Activated naive CD8-positive, alpha-beta T cell treated with anti-CD3 and anti-CD28 coated beads, Interleukin-2, amount 10 ng/mL, durations not matched to agents 7 days and 5 days (primary cell): ENCODE measurements at regions not wholly inside any gene's neighbourhood (a gene's known extent, or its start where the extent isn't known, plus 50 kb on each side); places are given as distances from the start of the nearest gene placed in this dataset.

ENCODE experiments used
- ATAC-seq: fragments of 150-1000 bp; cut with Tn5 transposase; one replicate; pipeline ENCODE4 v1.10.0; 2021; ENCODE audit warnings: low read depth, moderate library complexity
- POLR2A ChIA-PET: fragments of 350-600 bp; sonication (Branson Sonifier 250); formaldehyde crosslinking; loops from one replicate; lab custom pipeline; 2021; ENCODE audit warnings: antibody characterized with exemption; lab: Charles Lee
- DNase-seq: peaks from one replicate; pipeline ENCODE4 v3.0.0; 2021
- H3K27ac Mint-ChIP-seq: one replicate; pipeline ENCODE4 v1.8.0; 2022; ENCODE audit warnings: mild to moderate bottlenecking, mixed read lengths
- H3K27me3 Mint-ChIP-seq: one replicate; pipeline ENCODE4 v1.8.0; 2022; ENCODE audit warnings: mild to moderate bottlenecking, moderate library complexity, mixed read lengths
- H3K36me3 Mint-ChIP-seq: one replicate; pipeline ENCODE4 v1.8.0; 2021; ENCODE audit warnings: mild to moderate bottlenecking, mixed read lengths
- H3K4me1 Mint-ChIP-seq: one replicate; pipeline ENCODE4 v1.8.0; 2021; ENCODE audit warnings: mixed read lengths
- H3K4me3 Mint-ChIP-seq: one replicate; pipeline ENCODE4 v1.8.0; 2022; ENCODE audit warnings: mild to moderate bottlenecking, moderate library complexity, mixed read lengths
- H3K9me3 Mint-ChIP-seq: one replicate; pipeline ENCODE4 v1.8.0; 2021; ENCODE audit warnings: mixed read lengths

DNA sequence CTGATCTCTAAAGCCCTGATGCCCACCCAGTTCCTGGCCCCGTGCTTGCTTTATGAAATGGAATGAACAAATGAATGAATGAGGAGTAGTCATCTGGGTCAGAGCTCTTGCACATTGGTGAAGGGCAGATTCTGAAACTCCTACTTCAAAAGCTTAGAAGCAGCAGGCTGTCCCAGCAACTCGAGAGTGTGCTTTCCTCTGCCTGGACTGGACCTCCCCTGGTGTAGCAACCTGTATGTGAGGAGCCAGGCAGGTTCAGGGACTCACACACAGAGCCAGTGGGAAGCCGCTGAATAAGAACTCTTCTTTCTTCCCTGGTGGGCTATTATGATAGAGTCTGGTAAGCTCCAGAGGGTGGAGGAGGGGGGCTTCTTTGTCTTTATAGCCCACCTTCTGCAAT is 396.4 kb downstream of the CDK5RAP2 start:
- Mint-ChIP-seq H3K27me3 (peaks cover 7% of the 10 kb centered on the region), H3K36me3 (no peaks in the 10 kb centered on the region), H3K9me3 (no peaks in the 10 kb centered on the region), H3K27ac (no peak overlapping the region), H3K4me3 (no peak overlapping the region), H3K4me1 (no peaks in the 10 kb centered on the region)
- ATAC-seq = no peak
- POLR2A ChIA-PET = no interaction called here
- no peak for DNase-seq

DNA sequence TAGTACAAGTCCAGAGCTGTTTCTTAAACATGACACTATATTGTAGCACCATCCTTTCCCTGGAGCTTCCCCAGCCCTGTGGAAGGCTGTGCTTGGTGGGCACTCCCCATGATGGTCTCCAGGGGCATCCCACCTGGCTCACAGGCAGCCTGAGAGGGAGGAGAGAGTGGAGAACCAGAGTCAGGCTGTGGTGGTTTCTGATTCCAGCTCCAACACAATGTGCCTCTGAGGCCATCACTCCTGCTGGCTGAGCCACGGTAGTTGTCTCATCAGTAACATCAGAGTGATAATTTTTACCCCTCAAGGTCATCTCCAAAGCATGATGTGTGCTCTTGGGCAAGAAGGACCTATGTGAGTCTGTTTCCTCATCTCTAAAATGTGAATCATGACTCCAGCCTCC is 398.0 kb downstream of the CDK5RAP2 start:
- DNase-seq (no peak), ATAC-seq (no peak)
- Mint-ChIP-seq H3K27ac (no peak overlapping the region), H3K4me1 (no peaks in the 10 kb centered on the region), H3K27me3 (peaks cover 7% of the 10 kb centered on the region), H3K36me3 (no peaks in the 10 kb centered on the region), H3K9me3 (no peaks in the 10 kb centered on the region), H3K4me3 (no peak overlapping the region)
- POLR2A ChIA-PET = no interaction called here

DNA sequence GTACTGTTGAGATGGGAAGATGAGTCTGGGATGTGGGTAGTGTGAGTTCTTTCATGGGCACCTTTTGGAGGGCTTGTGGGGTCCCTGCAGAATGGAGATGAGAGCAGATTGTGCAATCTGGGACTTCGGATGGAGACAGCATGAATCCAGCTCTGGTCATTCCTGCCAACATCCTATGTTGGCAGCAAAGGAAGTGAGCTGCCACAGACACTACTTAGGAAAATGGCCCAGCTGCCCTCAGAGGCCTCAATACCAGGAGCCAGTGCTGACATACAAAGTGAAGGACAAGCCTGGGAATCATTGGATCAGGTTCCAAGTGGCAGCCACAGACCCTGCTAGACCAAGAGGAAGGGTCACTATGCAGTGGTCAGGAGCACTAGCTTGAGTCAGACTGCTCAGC is 402.8 kb downstream of the CDK5RAP2 start:
- Mint-ChIP-seq H3K9me3 (no peaks in the 10 kb centered on the region), H3K27me3 (peaks cover 5% of the 10 kb centered on the region), H3K4me1 (no peaks in the 10 kb centered on the region), H3K27ac (no peak overlapping the region), H3K4me3 (no peak overlapping the region), H3K36me3 (no peaks in the 10 kb centered on the region)
- DNase-seq = no peak
- POLR2A ChIA-PET = no interaction called here
- no peak for ATAC-seq

DNA sequence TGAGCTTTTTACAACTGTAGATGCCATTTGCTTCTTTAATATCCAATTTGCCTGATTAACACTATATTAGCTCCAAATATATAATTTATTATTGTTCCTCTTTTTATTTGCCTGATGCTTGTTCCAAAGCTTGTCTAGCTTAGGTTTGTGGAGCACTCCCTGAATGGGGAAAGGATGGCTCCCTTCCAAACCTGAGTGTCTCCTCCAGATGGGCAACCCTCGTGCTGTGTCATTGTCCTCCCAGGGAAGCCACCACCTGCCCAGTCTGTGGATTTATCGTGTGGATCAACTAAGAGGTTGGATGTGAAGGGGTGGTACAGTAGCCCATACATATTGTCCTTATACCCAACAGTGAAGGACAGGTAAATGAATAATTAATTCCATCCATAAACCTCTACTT is 404.9 kb downstream of the CDK5RAP2 start:
- ATAC-seq = no peak
- Mint-ChIP-seq H3K4me3 (no peak overlapping the region), H3K4me1 (no peaks in the 10 kb centered on the region), H3K27me3 (no peaks in the 10 kb centered on the region), H3K27ac (no peak overlapping the region), H3K36me3 (no peaks in the 10 kb centered on the region), H3K9me3 (no peaks in the 10 kb centered on the region)
- no peak for DNase-seq
- POLR2A ChIA-PET = no interaction called here

DNA sequence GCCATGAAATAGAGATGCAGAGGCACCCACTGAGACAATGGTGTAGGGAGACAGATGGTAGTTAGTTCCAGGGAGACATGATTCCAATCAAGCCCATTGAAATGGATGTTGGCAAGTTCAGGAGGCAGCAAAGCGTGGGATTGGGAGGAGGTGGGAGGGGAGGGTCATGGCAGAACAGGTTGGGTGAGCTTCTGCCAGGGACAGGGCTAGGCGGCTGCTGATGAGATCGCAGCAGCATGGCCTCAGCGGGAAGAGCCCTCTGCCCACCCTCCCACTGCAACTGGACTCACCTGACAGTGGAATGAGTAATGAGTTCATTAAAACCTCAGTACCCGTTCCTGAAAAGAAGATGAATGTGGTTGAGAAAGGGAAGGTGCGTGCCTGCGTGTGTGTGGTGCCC is 418.2 kb downstream of the CDK5RAP2 start:
- Mint-ChIP-seq H3K27ac (no peak overlapping the region), H3K36me3 (no peaks in the 10 kb centered on the region), H3K27me3 (peaks cover 1% of the 10 kb centered on the region), H3K9me3 (peaks cover 2% of the 10 kb centered on the region), H3K4me3 (no peak overlapping the region), H3K4me1 (peaks cover 2% of the 10 kb centered on the region)
- ATAC-seq = no peak
- POLR2A ChIA-PET = no interaction called here
- no peak for DNase-seq

DNA sequence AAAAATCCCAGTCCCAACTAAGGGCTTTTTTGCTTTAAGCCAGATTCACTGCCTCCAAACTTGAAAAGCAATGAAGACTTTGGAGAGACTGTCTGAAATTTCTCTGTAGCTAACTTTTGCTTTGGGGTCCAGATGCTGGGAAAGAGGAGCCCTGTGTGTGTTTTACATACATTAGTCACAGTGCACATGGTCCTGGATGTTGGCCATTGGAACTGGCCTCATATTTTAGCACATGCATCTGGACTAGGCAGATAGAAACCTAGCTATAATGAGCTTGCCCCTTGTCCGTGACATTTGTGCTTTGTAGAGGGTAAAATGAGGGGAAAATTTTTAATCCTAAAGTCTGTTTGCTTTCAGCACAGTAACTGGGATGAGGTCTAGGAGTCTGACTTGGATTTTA is 421.7 kb downstream of the CDK5RAP2 start:
- POLR2A ChIA-PET = no interaction called here
- Mint-ChIP-seq H3K27ac (no peak overlapping the region), H3K9me3 (peaks cover 4% of the 10 kb centered on the region), H3K4me3 (no peak overlapping the region), H3K4me1 (peaks cover 2% of the 10 kb centered on the region), H3K36me3 (no peaks in the 10 kb centered on the region), H3K27me3 (no peaks in the 10 kb centered on the region)
- no peak for ATAC-seq
- DNase-seq = no peak

DNA sequence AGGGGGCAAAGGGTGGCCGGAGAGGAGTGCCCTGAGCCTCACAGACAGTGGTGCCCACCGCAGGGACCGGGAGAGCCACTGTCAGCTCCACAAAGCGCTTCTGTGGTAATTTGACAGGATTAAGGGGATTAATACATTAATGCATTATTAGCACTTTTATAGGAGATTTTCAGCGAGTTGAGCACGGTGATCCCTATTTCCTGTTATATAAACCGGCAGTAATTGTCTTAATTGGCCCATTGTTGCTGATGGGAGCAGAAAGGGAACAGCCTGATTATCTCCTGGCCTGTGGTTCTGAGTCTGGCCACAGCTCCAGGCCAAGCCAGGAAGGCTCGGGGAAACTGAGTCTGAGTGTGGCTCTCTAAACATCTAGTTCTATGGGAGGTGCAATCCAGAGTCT is 423.6 kb downstream of the CDK5RAP2 start:
- Mint-ChIP-seq H3K9me3 (peaks cover 4% of the 10 kb centered on the region), H3K4me1 (no peaks in the 10 kb centered on the region), H3K36me3 (no peaks in the 10 kb centered on the region), H3K27me3 (no peaks in the 10 kb centered on the region), H3K4me3 (no peak overlapping the region), H3K27ac (no peak overlapping the region)
- ATAC-seq (no peak), DNase-seq (no peak)
- POLR2A ChIA-PET = no interaction called here

DNA sequence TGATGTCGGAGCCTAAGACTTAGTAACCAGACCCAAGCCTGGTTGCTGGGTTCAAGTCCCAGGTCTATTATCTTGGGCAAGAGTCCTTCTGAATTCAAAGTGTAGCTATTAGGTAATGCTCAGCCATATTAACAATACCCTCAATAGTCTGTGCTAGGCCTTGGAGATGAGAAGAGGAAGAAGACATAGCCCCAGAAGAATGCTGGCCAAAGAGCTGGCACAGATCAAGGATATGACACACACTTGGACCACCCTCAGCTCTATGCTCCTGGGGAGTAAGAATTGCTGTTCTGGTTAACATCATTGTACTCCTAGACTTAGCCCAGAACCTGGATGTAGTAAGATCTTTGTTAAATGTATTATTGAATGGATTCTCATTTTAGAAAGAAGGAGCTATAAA is 426.7 kb downstream of the CDK5RAP2 start:
- H3K27me3 Mint-ChIP-seq = no peaks in the 10 kb centered on the region
- POLR2A ChIA-PET = no interaction called here
- DNase-seq = no peak
- no peaks in the 10 kb centered on the region for H3K36me3 Mint-ChIP-seq
- H3K4me3 Mint-ChIP-seq = no peak overlapping the region
- H3K9me3 Mint-ChIP-seq = peaks cover 2% of the 10 kb centered on the region
- H3K4me1 Mint-ChIP-seq = no peaks in the 10 kb centered on the region
- no peak overlapping the region for H3K27ac Mint-ChIP-seq
- ATAC-seq = no peak

DNA sequence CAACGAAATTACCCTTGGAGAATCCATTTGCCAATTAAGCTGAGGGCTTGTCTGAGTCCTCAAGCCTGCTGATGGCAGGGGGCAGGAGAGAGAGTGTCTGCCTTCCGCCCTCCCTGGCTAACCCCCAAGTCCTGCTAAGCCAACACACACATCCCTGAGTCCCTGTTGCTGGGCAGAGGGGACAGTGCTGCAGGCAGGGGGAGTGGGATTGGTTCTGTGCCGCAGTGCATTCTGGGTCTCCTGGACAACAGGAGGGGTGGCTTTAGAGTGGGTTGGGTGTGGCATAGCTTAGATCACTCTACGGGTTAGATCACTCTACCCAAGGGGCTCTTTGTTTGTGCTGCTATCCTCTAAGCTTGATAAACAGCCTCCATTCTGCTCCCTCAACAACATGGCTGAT is 427.7 kb downstream of the CDK5RAP2 start:
- H3K4me3 Mint-ChIP-seq = no peak overlapping the region
- ATAC-seq (no peak), DNase-seq (no peak)
- H3K27ac Mint-ChIP-seq = no peak overlapping the region
- H3K4me1 Mint-ChIP-seq = no peaks in the 10 kb centered on the region
- no peaks in the 10 kb centered on the region for H3K27me3 Mint-ChIP-seq
- no peaks in the 10 kb centered on the region for H3K36me3 Mint-ChIP-seq
- POLR2A ChIA-PET = no interaction called here
- H3K9me3 Mint-ChIP-seq = peaks cover 2% of the 10 kb centered on the region

DNA sequence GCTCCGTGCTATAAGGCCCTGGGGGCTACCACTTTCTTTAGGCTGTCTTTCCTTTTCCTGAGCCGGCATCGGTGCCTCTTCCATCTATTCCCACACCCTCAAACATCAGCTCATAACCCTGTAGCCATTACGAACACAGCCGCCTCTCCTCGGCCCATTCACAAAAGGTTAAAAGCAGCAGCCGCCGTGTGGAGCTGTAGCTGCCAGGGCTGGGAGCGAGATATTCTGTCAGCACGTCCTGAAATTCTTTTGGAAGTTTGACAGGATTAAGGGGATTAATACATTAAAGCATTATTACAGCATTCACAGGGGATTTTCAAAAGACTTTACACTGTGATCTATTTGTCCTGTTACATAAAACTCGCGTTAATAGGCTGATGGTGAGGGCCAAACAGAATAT is 428.2 kb downstream of the CDK5RAP2 start:
- H3K4me3 Mint-ChIP-seq = no peak overlapping the region
- no peaks in the 10 kb centered on the region for H3K4me1 Mint-ChIP-seq
- H3K36me3 Mint-ChIP-seq = no peaks in the 10 kb centered on the region
- ATAC-seq = no peak
- no peaks in the 10 kb centered on the region for H3K27me3 Mint-ChIP-seq
- no peak overlapping the region for H3K27ac Mint-ChIP-seq
- POLR2A ChIA-PET = no interaction called here
- no peak for DNase-seq
- H3K9me3 Mint-ChIP-seq = peaks cover 2% of the 10 kb centered on the region

DNA sequence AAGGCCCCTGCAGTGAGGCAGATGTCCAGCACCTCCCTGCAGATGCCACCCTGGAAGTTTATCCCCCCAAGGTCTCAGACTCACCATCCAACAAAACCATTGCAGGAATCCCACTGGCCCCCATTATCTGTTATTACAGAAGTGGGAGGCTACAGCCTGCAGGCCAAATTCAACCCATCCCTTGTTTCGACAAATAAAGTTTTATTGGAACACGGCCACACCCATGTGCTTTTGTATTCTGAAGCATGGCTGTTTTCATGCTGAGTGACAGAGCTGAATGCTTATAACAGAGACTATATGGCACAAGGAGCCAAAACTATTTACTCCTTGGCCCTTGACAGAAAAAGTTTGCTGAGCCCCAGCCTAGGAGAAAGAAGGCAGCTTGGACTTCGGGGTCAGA is 428.8 kb downstream of the CDK5RAP2 start:
- POLR2A ChIA-PET = no interaction called here
- no peak for ATAC-seq
- H3K27ac Mint-ChIP-seq = no peak overlapping the region
- H3K9me3 Mint-ChIP-seq = peaks cover 2% of the 10 kb centered on the region
- H3K4me1 Mint-ChIP-seq = no peaks in the 10 kb centered on the region
- H3K36me3 Mint-ChIP-seq = no peaks in the 10 kb centered on the region
- no peaks in the 10 kb centered on the region for H3K27me3 Mint-ChIP-seq
- DNase-seq = no peak
- no peak overlapping the region for H3K4me3 Mint-ChIP-seq

DNA sequence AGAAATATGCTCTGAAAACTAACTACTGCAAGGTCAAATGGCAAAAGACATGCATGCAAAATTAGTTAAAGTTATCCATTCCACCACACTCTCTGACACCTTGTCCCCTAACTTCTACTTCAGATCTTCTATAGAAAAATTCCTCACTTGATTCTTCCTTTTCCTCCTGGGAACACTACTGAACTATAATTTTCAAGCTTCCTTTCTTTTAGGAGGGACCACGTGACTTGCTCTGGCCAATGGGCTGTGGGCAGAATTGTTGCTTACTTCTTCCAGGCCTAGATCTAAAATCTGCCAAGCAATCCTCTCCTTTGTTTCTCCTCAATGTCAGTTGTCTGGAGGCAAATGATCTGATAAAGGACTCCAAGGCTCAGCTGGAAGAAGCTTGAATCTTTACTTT is 441.0 kb downstream of the CDK5RAP2 start:
- Mint-ChIP-seq H3K4me3 (no peak overlapping the region), H3K4me1 (no peaks in the 10 kb centered on the region), H3K36me3 (no peaks in the 10 kb centered on the region), H3K9me3 (no peaks in the 10 kb centered on the region), H3K27ac (no peak overlapping the region), H3K27me3 (no peaks in the 10 kb centered on the region)
- DNase-seq (no peak), ATAC-seq (no peak)
- POLR2A ChIA-PET = no interaction called here

DNA sequence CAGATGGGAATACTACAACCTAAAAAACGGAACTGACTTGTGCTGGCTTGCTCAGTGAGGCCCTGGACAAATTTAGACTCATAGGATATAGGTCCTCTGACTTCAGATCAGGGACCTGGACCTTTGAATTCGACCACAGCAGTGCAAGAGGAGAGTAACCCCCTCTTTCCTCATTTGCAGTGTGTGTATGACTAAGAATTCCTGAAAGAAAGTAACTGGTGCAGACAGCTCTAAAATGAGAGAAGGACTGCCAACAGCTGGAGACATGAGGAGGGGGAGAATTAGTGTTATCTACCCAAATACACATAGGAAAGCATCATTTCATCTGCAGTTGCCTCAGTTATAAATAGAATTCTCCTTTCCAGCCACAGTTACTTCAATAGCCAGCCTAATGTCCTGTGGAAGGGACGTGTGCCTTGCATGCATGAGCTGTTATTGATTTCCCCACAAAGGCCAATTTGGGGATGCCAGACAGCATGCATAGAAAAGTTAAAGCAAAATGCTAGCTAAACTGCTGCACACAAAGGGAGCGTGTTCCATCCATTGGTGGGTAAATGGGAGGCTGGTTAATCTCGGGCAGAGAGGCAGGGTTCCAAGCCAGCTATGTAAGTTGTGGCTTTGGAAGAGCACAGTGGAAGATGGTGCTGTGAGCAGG is 442.7 kb downstream of the CDK5RAP2 start:
- POLR2A ChIA-PET = no interaction called here
- Mint-ChIP-seq H3K4me3 (no peak overlapping the region), H3K9me3 (peaks cover 1% of the 10 kb centered on the region), H3K27me3 (no peaks in the 10 kb centered on the region), H3K36me3 (no peaks in the 10 kb centered on the region), H3K4me1 (no peaks in the 10 kb centered on the region), H3K27ac (no peak overlapping the region)
- DNase-seq (no peak), ATAC-seq (no peak)

DNA sequence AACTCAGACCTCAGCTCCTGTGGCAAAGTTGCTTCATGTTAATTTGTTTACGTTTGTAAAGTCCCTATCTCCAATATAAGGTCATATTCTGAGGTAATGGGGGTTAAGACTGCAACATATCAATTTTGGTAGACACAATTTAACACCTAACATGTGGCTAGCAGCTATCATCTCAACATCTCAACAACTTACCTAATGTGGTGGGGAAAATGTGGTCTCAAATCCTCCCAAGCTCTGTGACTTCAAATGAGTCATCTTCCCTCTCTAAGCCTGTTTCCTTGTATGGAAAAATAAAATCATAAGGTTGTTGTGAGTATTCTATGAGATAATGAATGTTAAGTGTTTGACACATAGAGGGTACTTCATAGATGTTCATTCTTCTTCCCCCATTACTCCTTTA is 443.3 kb downstream of the CDK5RAP2 start:
- no peak overlapping the region for H3K27ac Mint-ChIP-seq
- ATAC-seq (no peak), DNase-seq (no peak)
- no peaks in the 10 kb centered on the region for H3K4me1 Mint-ChIP-seq
- POLR2A ChIA-PET = no interaction called here
- no peaks in the 10 kb centered on the region for H3K27me3 Mint-ChIP-seq
- H3K9me3 Mint-ChIP-seq = peaks cover 1% of the 10 kb centered on the region
- no peak overlapping the region for H3K4me3 Mint-ChIP-seq
- no peaks in the 10 kb centered on the region for H3K36me3 Mint-ChIP-seq

DNA sequence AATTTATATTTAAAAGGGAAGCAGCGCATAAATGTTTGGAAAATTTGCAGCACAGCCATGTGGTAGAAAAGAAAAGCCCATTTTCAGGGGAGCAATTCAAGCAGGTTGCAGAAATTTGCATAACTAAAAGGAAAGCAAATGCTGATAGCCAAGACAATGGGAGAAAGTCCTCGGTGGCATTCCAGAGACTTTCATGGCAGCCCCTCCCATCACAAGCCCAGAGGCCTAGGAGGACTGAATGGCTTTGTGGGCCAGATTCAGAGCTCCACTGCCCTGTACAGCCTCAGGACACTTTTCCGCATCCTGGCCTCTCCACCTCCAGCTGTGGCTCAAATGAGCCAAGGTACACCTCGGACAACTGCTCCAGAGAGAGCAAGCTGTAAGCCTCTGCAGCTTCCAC is 462.9 kb downstream of the CDK5RAP2 start:
- no peak for DNase-seq
- no peaks in the 10 kb centered on the region for H3K4me1 Mint-ChIP-seq
- ATAC-seq = no peak
- POLR2A ChIA-PET = no interaction called here
- peaks cover 3% of the 10 kb centered on the region for H3K27me3 Mint-ChIP-seq
- no peaks in the 10 kb centered on the region for H3K9me3 Mint-ChIP-seq
- H3K4me3 Mint-ChIP-seq = no peak overlapping the region
- H3K36me3 Mint-ChIP-seq = no peaks in the 10 kb centered on the region
- no peak overlapping the region for H3K27ac Mint-ChIP-seq
